CD14-positive monocyte (primary cell): ENCODE measurements at regions not wholly inside any gene's neighbourhood (a gene's known extent, or its start where the extent isn't known, plus 50 kb on each side); places are given as distances from the start of the nearest gene placed in this dataset.

Experiments used
- DNase-seq, 3 donors: peaks; one replicate each; pipeline ENCODE4 v3.0.0-alpha.2; 2011 to 2022
- H2AFZ ChIP-seq: 2 replicates; pipeline ENCODE4 v1.6.0; 2012; ENCODE audit warnings: mild to moderate bottlenecking, low read depth, low read length, inconsistent platforms; ENCODE audit not compliant: insufficient read depth, poor library complexity, severe bottlenecking
- H3K27ac ChIP-seq, 2 donors: 1 replicate in 1 of 2; 2 replicates in 1 of 2; pipeline ENCODE4 v1.5.1; 2012 to 2013; ENCODE audit warnings: low read length in 2 of 2, control low read depth in 1 of 2, inconsistent platforms in 1 of 2, low read depth in 1 of 2, mild to moderate bottlenecking in 1 of 2
- H3K27me3 ChIP-seq, 2 donors: one replicate each; pipeline versions ENCODE4 v1.6.0 to v1.6.1; 2011 to 2013; ENCODE audit warnings: low read length in 2 of 2; ENCODE audit not compliant: control insufficient read depth in 2 of 2, insufficient read depth in 2 of 2
- H3K36me3 ChIP-seq, 2 donors: replicated peaks in 1 of 2; 1 replicate in 1 of 2; 2 replicates in 1 of 2; pipeline versions ENCODE4 v1.5.1 to v1.6.1; 2012 to 2013; ENCODE audit warnings: low read length in 2 of 2, control low read depth in 1 of 2, inconsistent platforms in 1 of 2, mild to moderate bottlenecking in 1 of 2; ENCODE audit not compliant: insufficient read depth in 2 of 2, control insufficient read depth in 1 of 2
- H3K4me1 ChIP-seq, 2 donors: 1 replicate in 1 of 2; 2 replicates in 1 of 2; pipeline versions ENCODE4 v1.5.1 to v1.6.1; 2012 to 2013; ENCODE audit warnings: low read length in 2 of 2, control low read depth in 1 of 2, inconsistent platforms in 1 of 2, mild to moderate bottlenecking in 1 of 2, moderate library complexity in 1 of 2; ENCODE audit not compliant: insufficient read depth in 2 of 2, control insufficient read depth in 1 of 2
- H3K4me2 ChIP-seq: replicated peaks from 2 replicates; pipeline ENCODE3; 2012; ENCODE audit warnings: low read length, moderate library complexity, mild to moderate bottlenecking; ENCODE audit not compliant: poor library complexity, severe bottlenecking; ENCODE audit errors: extremely low read depth
- H3K4me3 ChIP-seq, 3 experiments: fragments of 200-600 bp in 1 of 3; sonication (generic) in 1 of 3; replicated peaks in 1 of 3; 1 replicate in 2 of 3; 2 replicates in 1 of 3; pipeline ENCODE4 v1.5.1; 2011 to 2013; ENCODE audit warnings: low read length in 3 of 3, mild to moderate bottlenecking in 3 of 3, control low read depth in 2 of 3, low read depth in 2 of 3, inconsistent platforms in 1 of 3, moderate library complexity in 1 of 3
- H3K79me2 ChIP-seq: 2 replicates; pipeline ENCODE4 v1.6.0; 2012; ENCODE audit warnings: mild to moderate bottlenecking, control low read depth, inconsistent platforms, low read length, moderate library complexity; ENCODE audit not compliant: insufficient read depth
- H3K9ac ChIP-seq: 2 replicates; pipeline ENCODE4 v1.6.0; 2017; ENCODE audit warnings: low read length, mild to moderate bottlenecking; ENCODE audit not compliant: insufficient read depth, poor library complexity, severe bottlenecking
- H3K9me3 ChIP-seq, 2 donors: replicated peaks in 1 of 2; 1 replicate in 1 of 2; 2 replicates in 1 of 2; pipeline versions ENCODE4 v1.5.1 to v1.6.1; 2012 to 2013; ENCODE audit warnings: low read length in 2 of 2, control low read depth in 1 of 2; ENCODE audit not compliant: control insufficient read depth in 1 of 2, insufficient read depth in 1 of 2
- H4K20me1 ChIP-seq: 2 replicates; pipeline ENCODE4 v1.6.0; 2012; ENCODE audit warnings: mild to moderate bottlenecking, low read length, control low read depth, moderate library complexity; ENCODE audit not compliant: insufficient read depth
- H3K27ac Mint-ChIP-seq, 7 donors: one replicate each; pipeline ENCODE4 v1.8.0; 2020; ENCODE audit warnings: mild to moderate bottlenecking in 7 of 7, mixed read lengths in 7 of 7, moderate library complexity in 6 of 7, inconsistent platforms in 2 of 7
- H3K27me3 Mint-ChIP-seq, 3 donors: one replicate each; pipeline ENCODE4 v1.8.0; 2021 to 2022; ENCODE audit warnings: low read depth in 3 of 3, mild to moderate bottlenecking in 3 of 3, mixed read lengths in 3 of 3, moderate library complexity in 3 of 3, inconsistent platforms in 1 of 3
- H3K36me3 Mint-ChIP-seq, 2 donors: one replicate each; pipeline ENCODE4 v1.8.0; 2020; ENCODE audit warnings: mixed read lengths in 2 of 2, inconsistent platforms in 1 of 2, mild to moderate bottlenecking in 1 of 2
- H3K4me1 Mint-ChIP-seq: one replicate; pipeline ENCODE4 v1.8.0; 2020; ENCODE audit warnings: mild to moderate bottlenecking, mixed read lengths
- H3K4me3 Mint-ChIP-seq, 2 donors: one replicate each; pipeline ENCODE4 v1.8.0; 2020; ENCODE audit warnings: mild to moderate bottlenecking in 2 of 2, mixed read lengths in 2 of 2, moderate library complexity in 1 of 2
- H3K9me3 Mint-ChIP-seq, 7 donors: one replicate each; pipeline ENCODE4 v1.8.0; 2020 to 2022; ENCODE audit warnings: mixed read lengths in 7 of 7, mild to moderate bottlenecking in 6 of 7, moderate library complexity in 6 of 7, inconsistent platforms in 2 of 7
- WGBS: methylation state at CpG from one replicate; pipeline ENCODE4 v1.1.5; 2013; ENCODE audit warnings: missing lambda C conversion rate; ENCODE audit not compliant: insufficient coverage; 5-methylcytosine and 5-hydroxymethylcytosine counted together
- intact Hi-C, 2 donors: fragments of 100-400 bp; cut with micrococcal nuclease; formaldehyde crosslinking; loops; one replicate each; pipeline versions ENCODE4 v1.15.0 to v1.15.1; 2023
- TF ChIP-seq, protein P1 (sequence below): fragments of 200-600 bp; IDR thresholded peaks from one replicate; pipeline ENCODE4 v1.8.0; 2022; ENCODE audit warnings: antibody characterized with exemption, mild to moderate bottlenecking

DNA sequence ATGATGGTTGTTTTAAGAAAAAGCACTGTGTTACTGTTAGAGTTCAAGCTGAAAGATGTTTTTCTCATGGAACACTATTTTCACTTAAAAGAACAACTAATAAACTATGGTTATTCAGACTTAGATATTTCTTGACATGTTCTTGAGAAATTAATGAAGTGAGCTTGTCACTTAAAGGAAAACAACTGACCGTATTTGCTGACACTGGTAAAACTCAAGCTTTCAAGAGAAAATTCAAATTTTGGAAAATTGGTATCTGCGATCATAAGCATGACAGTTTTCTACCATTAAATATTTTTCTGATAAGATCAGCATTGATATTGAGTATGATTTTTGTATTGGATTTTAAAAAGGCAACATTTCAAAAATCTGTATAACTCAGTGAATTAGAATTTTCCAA, 549.5 kb upstream of the ACTRT1 start:
- intact Hi-C loops, result no loop called here
- no peak overlapping the region for H3K27ac ChIP-seq
- Mint-ChIP-seq H3K4me3 (no peak overlapping the region), H3K4me1 (no peaks in the 10 kb centered on the region), H3K36me3 (no peaks in the 10 kb centered on the region), H3K9me3 (peaks cover 0 to 8% (median 0%) of the 10 kb centered on the region in 7 donors), H3K27me3 (no peaks in the 10 kb centered on the region), H3K27ac (no peak overlapping the region)
- peaks cover 3 to 10% of the 10 kb centered on the region in 2 donors for H3K9me3 ChIP-seq
- no peaks in the 10 kb centered on the region for H3K79me2 ChIP-seq
- no peaks in the 10 kb centered on the region for H4K20me1 ChIP-seq
- whole genome bisulfite sequencing, result no CpG with 5 or more reads among the region's 2 CpGs
- no peaks in the 10 kb centered on the region for H3K36me3 ChIP-seq
- no peak for DNase-seq
- H3K4me1 ChIP-seq, result no peaks in the 10 kb centered on the region
- no peak overlapping the region for H3K9ac ChIP-seq
- H3K4me3 ChIP-seq, result no peak overlapping the region
- no peak overlapping the region for H3K4me2 ChIP-seq
- H3K27me3 ChIP-seq, result no peaks in the 10 kb centered on the region
- TF ChIP-seq, protein P1, sequence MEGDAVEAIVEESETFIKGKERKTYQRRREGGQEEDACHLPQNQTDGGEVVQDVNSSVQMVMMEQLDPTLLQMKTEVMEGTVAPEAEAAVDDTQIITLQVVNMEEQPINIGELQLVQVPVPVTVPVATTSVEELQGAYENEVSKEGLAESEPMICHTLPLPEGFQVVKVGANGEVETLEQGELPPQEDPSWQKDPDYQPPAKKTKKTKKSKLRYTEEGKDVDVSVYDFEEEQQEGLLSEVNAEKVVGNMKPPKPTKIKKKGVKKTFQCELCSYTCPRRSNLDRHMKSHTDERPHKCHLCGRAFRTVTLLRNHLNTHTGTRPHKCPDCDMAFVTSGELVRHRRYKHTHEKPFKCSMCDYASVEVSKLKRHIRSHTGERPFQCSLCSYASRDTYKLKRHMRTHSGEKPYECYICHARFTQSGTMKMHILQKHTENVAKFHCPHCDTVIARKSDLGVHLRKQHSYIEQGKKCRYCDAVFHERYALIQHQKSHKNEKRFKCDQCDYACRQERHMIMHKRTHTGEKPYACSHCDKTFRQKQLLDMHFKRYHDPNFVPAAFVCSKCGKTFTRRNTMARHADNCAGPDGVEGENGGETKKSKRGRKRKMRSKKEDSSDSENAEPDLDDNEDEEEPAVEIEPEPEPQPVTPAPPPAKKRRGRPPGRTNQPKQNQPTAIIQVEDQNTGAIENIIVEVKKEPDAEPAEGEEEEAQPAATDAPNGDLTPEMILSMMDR, result no peak
- no peak overlapping the region for H2AFZ ChIP-seq

DNA sequence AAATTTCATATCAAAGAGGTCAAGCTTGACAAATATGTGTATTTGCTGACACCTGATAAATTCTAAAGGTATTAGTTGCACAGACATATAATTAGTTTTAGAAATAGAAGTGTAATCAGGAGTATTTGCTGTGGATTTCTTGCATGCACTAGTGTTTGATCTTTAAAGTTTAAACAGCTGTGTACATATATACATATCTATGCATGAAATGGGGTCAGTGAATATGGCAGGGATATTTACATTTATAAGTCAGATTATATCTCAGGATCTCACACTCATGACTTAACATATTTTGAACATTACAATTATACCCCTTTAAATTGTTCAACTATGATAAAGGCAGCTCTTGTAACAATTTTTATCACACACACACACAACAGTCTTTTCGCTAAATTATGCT, 547.4 kb upstream of the ACTRT1 start:
- H3K36me3 ChIP-seq, result no peaks in the 10 kb centered on the region
- peaks cover 3 to 10% of the 10 kb centered on the region in 2 donors for H3K9me3 ChIP-seq

More for the DNA sequence above, 547.4 kb upstream of the ACTRT1 start:
- H3K27me3 Mint-ChIP-seq, result no peaks in the 10 kb centered on the region
- DNase-seq, result no peak
- Histone ChIP-seq H3K79me2 (no peaks in the 10 kb centered on the region), H3K9ac (no peak overlapping the region), H3K4me3 (no peak overlapping the region), H2AFZ (no peak overlapping the region), H3K27me3 (no peaks in the 10 kb centered on the region), H3K4me2 (no peak overlapping the region), H3K27ac (no peak overlapping the region), H3K4me1 (no peaks in the 10 kb centered on the region), H4K20me1 (no peaks in the 10 kb centered on the region)
- intact Hi-C loops, result no loop called here
- TF ChIP-seq, protein P1, result no peak
- peaks cover 0 to 11% (median 2%) of the 10 kb centered on the region in 7 donors for H3K9me3 Mint-ChIP-seq
- WGBS, result no CpG with 5 or more reads among the region's 1 CpG
- no peaks in the 10 kb centered on the region for H3K36me3 Mint-ChIP-seq
- no peak overlapping the region for H3K4me3 Mint-ChIP-seq
- H3K27ac Mint-ChIP-seq, result no peak overlapping the region
- no peaks in the 10 kb centered on the region for H3K4me1 Mint-ChIP-seq
